ENCODE measurements at regions not wholly inside any gene's neighbourhood (a gene's known extent, or its start where the extent isn't known, plus 50 kb on each side); places are given as distances from the start of the nearest gene placed in this dataset.

DNA sequence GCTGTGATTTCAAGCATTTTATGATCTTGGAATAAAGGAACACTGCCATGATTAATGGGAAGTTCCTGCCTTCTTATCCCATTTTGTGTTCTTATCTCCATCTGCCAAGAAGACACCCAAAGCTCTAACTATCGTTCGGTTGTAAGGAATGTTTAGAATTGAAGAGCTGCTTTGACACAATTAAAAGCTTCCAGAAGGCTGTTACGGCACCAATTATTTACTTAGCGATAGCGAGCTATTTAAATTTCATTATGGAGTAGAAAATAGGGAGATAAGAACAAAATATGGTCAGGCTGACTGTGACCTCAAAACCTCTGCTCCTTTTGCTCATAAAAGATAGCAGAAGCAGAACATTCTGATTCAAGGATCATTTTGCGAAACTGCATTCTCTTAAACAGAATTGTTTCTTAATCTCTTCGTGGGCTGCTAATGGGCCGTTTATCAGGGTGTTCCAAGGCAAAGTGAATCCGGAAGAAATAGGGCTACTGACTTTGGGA lies 101.6 kb downstream of the SLC4A3 start:
- no peaks in the 10 kb centered on the region for H3K36me3 ChIP-seq
- H3K27me3 ChIP-seq: no peaks in the 10 kb centered on the region
- no peak for TF ChIP-seq POLR2A (IDR thresholded peaks at IDR 0.05)
- TF ChIP-seq CTCF (IDR thresholded peaks at IDR 0.05): no peak
- TF ChIP-seq EP300 (IDR thresholded peaks at IDR 0.05): no peak
- intact Hi-C loops (cut with DNase I): loop anchor here in 1 of 4 donors (5.0 kb wide), 1 partner anchor 1648 kb away; no protein-coding TSS in a partner anchor
- H3K4me3 ChIP-seq: no peak overlapping the region
- WGBS, 3 donors: 5 to 18% (median 5%) methylated on average over 9 of the region's 9 CpGs
- no peak overlapping the region for H3K27ac ChIP-seq
- H3K4me1 ChIP-seq (ENCODE audit: insufficient read depth): peaks cover 6% of the 10 kb centered on the region
- DNase-seq: no peak
- H3K9me3 ChIP-seq: no peaks in the 10 kb centered on the region

DNA sequence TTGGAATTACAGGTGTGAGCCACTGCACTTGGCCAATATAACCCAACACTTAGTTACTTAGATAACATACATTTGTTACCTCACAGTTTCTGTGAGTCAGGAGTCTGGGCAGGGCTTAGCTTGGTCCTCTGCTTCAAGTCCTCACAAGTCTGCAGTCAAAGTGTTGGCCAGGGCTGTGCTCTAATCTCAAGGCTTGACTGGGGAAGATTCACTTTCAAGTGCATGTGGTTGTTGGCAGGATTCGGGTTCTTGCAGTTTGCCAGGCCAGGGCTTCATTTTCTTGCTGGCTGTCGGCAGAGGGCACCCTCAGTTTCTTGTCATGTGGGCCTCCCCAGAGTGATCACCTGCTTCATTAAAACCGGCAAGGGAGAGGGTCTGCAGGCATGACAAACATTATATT lies 103.7 kb downstream of the SLC4A3 start:
- DNase-seq: no peak
- 72 to 96% (median 90%) methylated on average over 3 of the region's 3 CpGs for whole genome bisulfite sequencing, 3 donors
- no peaks in the 10 kb centered on the region for H3K27me3 ChIP-seq
- H3K27ac ChIP-seq: no peak overlapping the region
- H3K36me3 ChIP-seq: no peaks in the 10 kb centered on the region
- H3K4me1 ChIP-seq (ENCODE audit: insufficient read depth): peaks cover 6% of the 10 kb centered on the region
- intact Hi-C loops (cut with DNase I): loop anchor here in 1 of 4 donors (10.0 kb wide), 2 partner anchors 104 to 1844 kb away; partner anchors contain the start of gene EPHA4
- H3K4me3 ChIP-seq: no peak overlapping the region
- H3K9me3 ChIP-seq: no peaks in the 10 kb centered on the region
- TF ChIP-seq CTCF (IDR thresholded peaks at IDR 0.05) (no peak), EP300 (IDR thresholded peaks at IDR 0.05) (no peak), POLR2A (IDR thresholded peaks at IDR 0.05) (no peak)

DNA sequence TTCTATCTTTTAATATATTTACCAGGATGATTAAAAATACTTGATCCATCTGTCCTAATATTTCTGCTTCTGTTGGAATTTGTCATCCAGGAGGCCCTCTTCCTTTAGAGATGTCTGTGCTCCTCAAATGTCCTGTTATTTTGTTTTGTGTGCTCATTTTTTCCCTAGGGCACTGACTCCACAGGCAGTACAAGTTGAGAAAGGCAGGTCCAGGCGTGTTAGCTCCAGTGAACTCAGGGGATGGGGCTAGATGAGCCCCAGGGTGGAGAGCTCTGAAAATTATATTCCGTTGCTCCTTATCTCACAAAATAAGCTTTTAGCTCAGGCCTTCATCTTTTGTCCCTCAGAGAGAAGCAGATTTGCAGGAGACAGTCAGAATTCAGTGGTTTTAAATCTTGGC lies 105.7 kb downstream of the SLC4A3 start:
- Histone ChIP-seq H3K27ac (no peak overlapping the region), H3K27me3 (no peaks in the 10 kb centered on the region), H3K4me3 (no peak overlapping the region), H3K4me1 (ENCODE audit: insufficient read depth) (peaks cover 11% of the 10 kb centered on the region), H3K9me3 (no peaks in the 10 kb centered on the region), H3K36me3 (no peaks in the 10 kb centered on the region)
- intact Hi-C loops (cut with DNase I): loop anchor here in 1 of 4 donors (10.0 kb wide), 2 partner anchors 102 to 1842 kb away; partner anchors contain the start of gene EPHA4
- TF ChIP-seq POLR2A (IDR thresholded peaks at IDR 0.05) (no peak), CTCF (IDR thresholded peaks at IDR 0.05) (no peak), EP300 (IDR thresholded peaks at IDR 0.05) (no peak)
- no peak for DNase-seq
- 80 to 89% (median 86%) methylated on average over 2 of the region's 2 CpGs for WGBS, 3 donors

- no peak overlapping the region for H3K4me3 ChIP-seq
Measured at GRCh38 chr2:219733746-219734145, 106.3 kb downstream of the SLC4A3 start.

More at GRCh38 chr2:219733746-219734145, 106.3 kb downstream of the SLC4A3 start:
- intact Hi-C loops (cut with DNase I): loop anchor here in 1 of 4 donors (10.0 kb wide), 2 partner anchors 101 to 1841 kb away; partner anchors contain the start of gene EPHA4
- Histone ChIP-seq H3K27ac (no peak overlapping the region), H3K4me1 (ENCODE audit: insufficient read depth) (peaks cover 7% of the 10 kb centered on the region), H3K27me3 (no peaks in the 10 kb centered on the region), H3K36me3 (no peaks in the 10 kb centered on the region), H3K9me3 (no peaks in the 10 kb centered on the region)
- 86 to 90% (median 88%) methylated on average over 2 of the region's 2 CpGs for WGBS, 3 donors
- no peak for DNase-seq
- TF ChIP-seq EP300 (IDR thresholded peaks at IDR 0.05) (no peak), POLR2A (IDR thresholded peaks at IDR 0.05) (no peak), CTCF (IDR thresholded peaks at IDR 0.05) (no peak)
